Liver (tissue), 8 donors: ENCODE measurements at regions not wholly inside any gene's neighbourhood (a gene's known extent, or its start where the extent isn't known, plus 50 kb on each side); places are given as distances from the start of the nearest gene placed in this dataset.

ENCODE experiments used
- DNase-seq: peaks from one replicate; pipeline ENCODE4 v3.0.0-alpha.2; 2017; ENCODE audit warnings: low spot score
- H3K27ac ChIP-seq, 2 donors: one replicate each; pipeline ENCODE4 v1.7.0; 2013; ENCODE audit warnings: inconsistent platforms in 2 of 2, low read length in 2 of 2, control low read depth in 1 of 2, low read depth in 1 of 2, mild to moderate bottlenecking in 1 of 2
- H3K27me3 ChIP-seq, 4 donors: one replicate each; pipeline versions ENCODE4 v1.6.1 to v1.7.0; 2013; ENCODE audit warnings: low read length in 3 of 4, inconsistent platforms in 1 of 4, mild to moderate bottlenecking in 1 of 4, moderate library complexity in 1 of 4; ENCODE audit not compliant: control insufficient read depth in 4 of 4, insufficient read depth in 4 of 4
- H3K36me3 ChIP-seq, 4 donors: one replicate each; pipeline versions ENCODE4 v1.6.1 to v1.7.0; 2013; ENCODE audit warnings: low read length in 3 of 4, mild to moderate bottlenecking in 3 of 4, low read depth in 1 of 4, moderate library complexity in 1 of 4; ENCODE audit not compliant: control insufficient read depth in 4 of 4, insufficient read depth in 3 of 4
- H3K4me1 ChIP-seq, 4 donors: one replicate each; pipeline versions ENCODE4 v1.6.1 to v1.7.0; 2013; ENCODE audit warnings: low read length in 3 of 4, mild to moderate bottlenecking in 3 of 4, moderate library complexity in 1 of 4; ENCODE audit not compliant: control insufficient read depth in 4 of 4, insufficient read depth in 4 of 4
- H3K4me3 ChIP-seq, 3 donors: one replicate each; pipeline versions ENCODE4 v1.6.1 to v1.7.0; 2013; ENCODE audit warnings: low read length in 3 of 3, control low read depth in 1 of 3, low read depth in 1 of 3, mild to moderate bottlenecking in 1 of 3
- H3K9ac ChIP-seq, 2 donors: one replicate each; pipeline ENCODE4 v1.7.0; 2013; ENCODE audit warnings: low read length in 2 of 2, mild to moderate bottlenecking in 2 of 2, moderate library complexity in 2 of 2, control low read depth in 1 of 2, low read depth in 1 of 2
- H3K9me3 ChIP-seq, 4 donors: one replicate each; pipeline versions ENCODE4 v1.6.1 to v1.7.0; 2013; ENCODE audit warnings: low read length in 3 of 4; ENCODE audit not compliant: control insufficient read depth in 4 of 4
- EGR1 ChIP-seq, 2 donors: IDR thresholded peaks; 2 replicates each; pipeline ENCODE4 v1.6.1; 2016 to 2018; ENCODE audit warnings: antibody characterized with exemption in 2 of 2, low read depth in 2 of 2
- GABPA ChIP-seq, 2 donors: IDR thresholded peaks in 1 of 2; conservative IDR thresholded peaks in 1 of 2; 2 replicates each; pipeline ENCODE4 v1.6.1; 2016; ENCODE audit warnings: antibody characterized with exemption in 2 of 2, mild to moderate bottlenecking in 1 of 2, moderate library complexity in 1 of 2
- JUND ChIP-seq, 2 donors: IDR thresholded peaks; 2 replicates each; pipeline ENCODE4 v1.6.1; 2016; ENCODE audit warnings: antibody characterized with exemption in 2 of 2
- NR2F2 ChIP-seq: IDR thresholded peaks from 2 replicates; pipeline ENCODE4 v1.6.1; 2016; ENCODE audit warnings: antibody characterized with exemption
- RAD21 ChIP-seq, 2 donors: IDR thresholded peaks; 2 replicates each; pipeline ENCODE4 v1.6.1; 2016; ENCODE audit warnings: antibody characterized with exemption in 2 of 2, mild to moderate bottlenecking in 2 of 2
- TAF1 ChIP-seq: conservative IDR thresholded peaks from 2 replicates; pipeline ENCODE4 v1.6.1; 2016; ENCODE audit warnings: antibody characterized with exemption, mild to moderate bottlenecking
- YY1 ChIP-seq: IDR thresholded peaks from 2 replicates; pipeline ENCODE4 v1.6.1; 2016; ENCODE audit warnings: antibody characterized with exemption, mild to moderate bottlenecking
- WGBS: extraction: QIAGEN DNeasy Blood & Tissue Kit; methylation state at CpG from one replicate; pipeline ENCODE4 v1.1.7; 2013; 5-methylcytosine and 5-hydroxymethylcytosine counted together
- TF ChIP-seq, protein P1 (sequence below): IDR thresholded peaks from 2 replicates; pipeline ENCODE4 v1.6.1; 2016; ENCODE audit warnings: antibody characterized with exemption, mild to moderate bottlenecking
- TF ChIP-seq, protein P2 (sequence below): IDR thresholded peaks from 2 replicates; pipeline ENCODE4 v1.6.1; 2016; ENCODE audit warnings: antibody characterized with exemption
- TF ChIP-seq, protein P3 (sequence below): fragments of 150-350 bp; IDR thresholded peaks from 2 replicates; pipeline ENCODE4 v1.5.1; 2017; ENCODE audit warnings: improper control_type of control experiment, low read depth, low read length; ENCODE audit not compliant: missing input control
- TF ChIP-seq, protein P4 (sequence below): IDR thresholded peaks from 2 replicates; pipeline ENCODE4 v1.6.1; 2016; ENCODE audit warnings: antibody characterized with exemption
- donor health status: healthy.
- donor health status: healthy.
- donor health status: healthy.
- donor health status: healthy.
- donor health status: healthy.

DNA sequence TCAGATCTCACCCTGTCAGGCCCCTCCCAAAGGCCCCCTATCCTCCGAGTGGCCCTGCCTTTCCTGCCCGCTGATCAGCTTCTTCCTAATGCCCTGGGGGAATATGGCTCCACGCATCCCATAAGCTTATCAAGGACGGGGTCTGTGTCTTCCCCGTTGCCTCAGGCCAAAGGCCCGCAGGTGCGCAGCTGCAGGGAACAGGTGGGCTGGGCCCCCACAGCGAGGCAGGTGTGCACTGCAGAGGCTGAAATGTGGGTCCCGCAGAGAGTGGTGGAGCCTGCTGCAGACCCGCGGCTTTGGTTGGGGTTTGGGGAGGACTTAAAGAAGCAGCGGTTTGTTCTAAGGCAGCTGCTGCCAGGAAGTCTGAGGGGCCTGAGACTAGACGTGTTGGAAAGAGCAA, 220.8 kb upstream of the TCERG1L start:
- Histone ChIP-seq H3K4me1 (no peaks in the 10 kb centered on the region), H3K27ac (no peak overlapping the region), H3K36me3 (no peaks in the 10 kb centered on the region), H3K4me3 (no peak overlapping the region), H3K9me3 (no peaks in the 10 kb centered on the region), H3K27me3 (no peaks in the 10 kb centered on the region), H3K9ac (no peak overlapping the region)
- WGBS, result 88% methylated on average over 13 of the region's 13 CpGs
- no peak for DNase-seq
- TF ChIP-seq YY1 (no peak), TAF1 (no peak), GABPA (IDR thresholded peaks at IDR 0.05 in 1 of 2, conservative IDR thresholded peaks at IDR 0.05 in 1 of 2) (no peak), EGR1 (IDR thresholded peaks at IDR 0.05; ENCODE audit: low read depth in 2 of 2) (no peak), RAD21 (IDR thresholded peaks at IDR 0.05) (no peak)
- TF ChIP-seq, protein P1, sequence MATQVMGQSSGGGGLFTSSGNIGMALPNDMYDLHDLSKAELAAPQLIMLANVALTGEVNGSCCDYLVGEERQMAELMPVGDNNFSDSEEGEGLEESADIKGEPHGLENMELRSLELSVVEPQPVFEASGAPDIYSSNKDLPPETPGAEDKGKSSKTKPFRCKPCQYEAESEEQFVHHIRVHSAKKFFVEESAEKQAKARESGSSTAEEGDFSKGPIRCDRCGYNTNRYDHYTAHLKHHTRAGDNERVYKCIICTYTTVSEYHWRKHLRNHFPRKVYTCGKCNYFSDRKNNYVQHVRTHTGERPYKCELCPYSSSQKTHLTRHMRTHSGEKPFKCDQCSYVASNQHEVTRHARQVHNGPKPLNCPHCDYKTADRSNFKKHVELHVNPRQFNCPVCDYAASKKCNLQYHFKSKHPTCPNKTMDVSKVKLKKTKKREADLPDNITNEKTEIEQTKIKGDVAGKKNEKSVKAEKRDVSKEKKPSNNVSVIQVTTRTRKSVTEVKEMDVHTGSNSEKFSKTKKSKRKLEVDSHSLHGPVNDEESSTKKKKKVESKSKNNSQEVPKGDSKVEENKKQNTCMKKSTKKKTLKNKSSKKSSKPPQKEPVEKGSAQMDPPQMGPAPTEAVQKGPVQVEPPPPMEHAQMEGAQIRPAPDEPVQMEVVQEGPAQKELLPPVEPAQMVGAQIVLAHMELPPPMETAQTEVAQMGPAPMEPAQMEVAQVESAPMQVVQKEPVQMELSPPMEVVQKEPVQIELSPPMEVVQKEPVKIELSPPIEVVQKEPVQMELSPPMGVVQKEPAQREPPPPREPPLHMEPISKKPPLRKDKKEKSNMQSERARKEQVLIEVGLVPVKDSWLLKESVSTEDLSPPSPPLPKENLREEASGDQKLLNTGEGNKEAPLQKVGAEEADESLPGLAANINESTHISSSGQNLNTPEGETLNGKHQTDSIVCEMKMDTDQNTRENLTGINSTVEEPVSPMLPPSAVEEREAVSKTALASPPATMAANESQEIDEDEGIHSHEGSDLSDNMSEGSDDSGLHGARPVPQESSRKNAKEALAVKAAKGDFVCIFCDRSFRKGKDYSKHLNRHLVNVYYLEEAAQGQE, result no peak
- TF ChIP-seq, protein P2, sequence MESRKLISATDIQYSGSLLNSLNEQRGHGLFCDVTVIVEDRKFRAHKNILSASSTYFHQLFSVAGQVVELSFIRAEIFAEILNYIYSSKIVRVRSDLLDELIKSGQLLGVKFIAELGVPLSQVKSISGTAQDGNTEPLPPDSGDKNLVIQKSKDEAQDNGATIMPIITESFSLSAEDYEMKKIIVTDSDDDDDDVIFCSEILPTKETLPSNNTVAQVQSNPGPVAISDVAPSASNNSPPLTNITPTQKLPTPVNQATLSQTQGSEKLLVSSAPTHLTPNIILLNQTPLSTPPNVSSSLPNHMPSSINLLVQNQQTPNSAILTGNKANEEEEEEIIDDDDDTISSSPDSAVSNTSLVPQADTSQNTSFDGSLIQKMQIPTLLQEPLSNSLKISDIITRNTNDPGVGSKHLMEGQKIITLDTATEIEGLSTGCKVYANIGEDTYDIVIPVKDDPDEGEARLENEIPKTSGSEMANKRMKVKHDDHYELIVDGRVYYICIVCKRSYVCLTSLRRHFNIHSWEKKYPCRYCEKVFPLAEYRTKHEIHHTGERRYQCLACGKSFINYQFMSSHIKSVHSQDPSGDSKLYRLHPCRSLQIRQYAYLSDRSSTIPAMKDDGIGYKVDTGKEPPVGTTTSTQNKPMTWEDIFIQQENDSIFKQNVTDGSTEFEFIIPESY, result no peak

DNA sequence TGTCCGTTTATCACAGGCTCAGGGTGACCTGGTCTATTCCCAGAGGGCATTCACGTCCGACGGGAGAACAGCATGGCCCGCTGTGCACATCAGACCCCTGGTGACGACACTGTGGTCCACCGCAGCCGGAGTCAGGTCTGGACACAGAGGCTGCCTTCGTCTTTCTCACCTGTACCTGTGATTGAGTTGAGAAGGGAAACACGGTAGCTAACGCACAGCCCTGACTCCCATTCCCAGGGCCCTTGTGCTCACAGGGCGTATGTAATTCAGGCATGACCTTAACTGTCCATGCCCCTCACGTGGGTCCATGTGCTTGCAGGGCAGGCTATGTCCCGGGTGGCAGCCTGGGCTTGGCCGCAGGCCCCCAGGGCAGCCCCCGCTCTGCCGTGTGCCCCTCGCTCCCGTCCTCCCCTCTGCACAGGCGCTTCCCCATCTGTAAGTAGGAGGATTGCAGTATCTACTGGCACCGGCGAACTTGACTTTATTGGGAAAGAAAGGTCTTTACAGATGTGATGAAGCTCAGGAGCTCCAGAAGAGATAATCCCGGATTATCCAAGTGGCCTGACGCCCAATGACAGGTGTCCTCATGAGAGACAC, 221.3 kb upstream of the TCERG1L start:
- no peaks in the 10 kb centered on the region for H3K9me3 ChIP-seq
- WGBS, result 86% methylated on average over 24 of the region's 24 CpGs
- DNase-seq, result no peak

DNA sequence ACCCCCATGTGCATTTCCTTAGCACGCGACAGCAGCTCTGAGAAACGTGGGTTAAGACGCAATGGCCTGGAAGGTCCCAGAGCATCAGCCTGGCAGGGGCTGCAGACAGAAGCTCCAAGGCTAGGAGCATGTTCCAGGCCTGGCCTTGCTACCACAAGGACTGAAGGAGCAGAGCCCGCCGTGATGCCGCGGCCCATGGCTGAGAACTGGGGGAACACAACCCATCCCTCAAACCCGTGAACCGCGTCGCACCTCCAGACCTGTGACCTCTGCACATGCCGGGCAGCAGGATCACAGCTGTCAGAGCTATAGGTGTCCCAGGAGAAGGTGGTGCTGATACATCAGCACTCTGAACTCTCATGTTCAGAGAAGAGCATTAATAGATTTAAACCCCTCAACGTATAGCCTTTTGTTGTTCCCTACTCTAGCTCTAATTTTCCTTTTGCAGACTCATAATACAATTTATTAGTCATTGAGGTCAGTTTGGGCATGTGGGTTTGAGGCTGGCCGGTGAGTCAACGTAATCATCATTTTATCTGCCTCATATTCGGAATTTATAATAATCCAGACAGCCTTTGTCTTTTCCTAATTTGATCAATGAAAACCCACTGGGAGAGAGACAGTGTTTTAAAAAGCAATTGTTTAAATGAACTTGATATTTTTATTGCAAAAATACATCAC, 222.5 kb upstream of the TCERG1L start:
- WGBS, result 90% methylated on average over 17 of the region's 17 CpGs
- H3K4me3 ChIP-seq, result no peak overlapping the region
- H3K4me1 ChIP-seq, result no peaks in the 10 kb centered on the region
- H3K27ac ChIP-seq, result no peak overlapping the region
- H3K27me3 ChIP-seq, result no peaks in the 10 kb centered on the region
- no peaks in the 10 kb centered on the region for H3K36me3 ChIP-seq
- no peaks in the 10 kb centered on the region for H3K9me3 ChIP-seq
- H3K9ac ChIP-seq, result no peak overlapping the region
- DNase-seq, result no peak
- TF ChIP-seq RAD21 (IDR thresholded peaks at IDR 0.05) (no peak), NR2F2 (no peak), TAF1 (no peak)
- TF ChIP-seq, protein P2, result no peak
- TF ChIP-seq, protein P1, result no peak
- TF ChIP-seq, protein P3, sequence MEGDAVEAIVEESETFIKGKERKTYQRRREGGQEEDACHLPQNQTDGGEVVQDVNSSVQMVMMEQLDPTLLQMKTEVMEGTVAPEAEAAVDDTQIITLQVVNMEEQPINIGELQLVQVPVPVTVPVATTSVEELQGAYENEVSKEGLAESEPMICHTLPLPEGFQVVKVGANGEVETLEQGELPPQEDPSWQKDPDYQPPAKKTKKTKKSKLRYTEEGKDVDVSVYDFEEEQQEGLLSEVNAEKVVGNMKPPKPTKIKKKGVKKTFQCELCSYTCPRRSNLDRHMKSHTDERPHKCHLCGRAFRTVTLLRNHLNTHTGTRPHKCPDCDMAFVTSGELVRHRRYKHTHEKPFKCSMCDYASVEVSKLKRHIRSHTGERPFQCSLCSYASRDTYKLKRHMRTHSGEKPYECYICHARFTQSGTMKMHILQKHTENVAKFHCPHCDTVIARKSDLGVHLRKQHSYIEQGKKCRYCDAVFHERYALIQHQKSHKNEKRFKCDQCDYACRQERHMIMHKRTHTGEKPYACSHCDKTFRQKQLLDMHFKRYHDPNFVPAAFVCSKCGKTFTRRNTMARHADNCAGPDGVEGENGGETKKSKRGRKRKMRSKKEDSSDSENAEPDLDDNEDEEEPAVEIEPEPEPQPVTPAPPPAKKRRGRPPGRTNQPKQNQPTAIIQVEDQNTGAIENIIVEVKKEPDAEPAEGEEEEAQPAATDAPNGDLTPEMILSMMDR, result no peak

More for the DNA sequence above, 221.3 kb upstream of the TCERG1L start:
- no peak for TF ChIP-seq JUND (IDR thresholded peaks at IDR 0.05)
- TF ChIP-seq, protein P4, sequence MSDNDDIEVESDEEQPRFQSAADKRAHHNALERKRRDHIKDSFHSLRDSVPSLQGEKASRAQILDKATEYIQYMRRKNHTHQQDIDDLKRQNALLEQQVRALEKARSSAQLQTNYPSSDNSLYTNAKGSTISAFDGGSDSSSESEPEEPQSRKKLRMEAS, result no peak
- H3K27me3 ChIP-seq, result no peaks in the 10 kb centered on the region
- H3K27ac ChIP-seq, result no peak overlapping the region
- no peak overlapping the region for H3K4me3 ChIP-seq
- no peaks in the 10 kb centered on the region for H3K4me1 ChIP-seq
- H3K9ac ChIP-seq, result no peak overlapping the region
- no peaks in the 10 kb centered on the region for H3K36me3 ChIP-seq
